Gastroesophageal sphincter (tissue), 3 donors: ENCODE measurements at regions not wholly inside any gene's neighbourhood (a gene's known extent, or its start where the extent isn't known, plus 50 kb on each side); places are given as distances from the start of the nearest gene placed in this dataset.

ENCODE experiments used
- EP300 ChIP-seq: sonication (generic); formaldehyde crosslinking; IDR thresholded peaks from one replicate; pipeline ENCODE4 v1.6.1; 2017; ENCODE audit warnings: antibody characterized with exemption, mild to moderate bottlenecking
- POLR2A ChIP-seq, 2 donors: fragments of 450-650 bp; IDR thresholded peaks; one replicate each; pipeline ENCODE4 v1.6.1; 2017; ENCODE audit warnings: antibody characterized with exemption in 2 of 2, mild to moderate bottlenecking in 2 of 2, moderate library complexity in 1 of 2
- TF ChIP-seq, protein P1 (sequence below), 4 experiments: fragments of 200-600 bp in 2 of 4; fragments of 450-650 bp in 2 of 4; sonication (generic) in 1 of 4; IDR thresholded peaks; one replicate each; pipeline ENCODE4 v1.5.1; 2017 to 2019; ENCODE audit warnings: antibody characterized with exemption in 4 of 4, mild to moderate bottlenecking in 2 of 4, moderate library complexity in 2 of 4

DNA sequence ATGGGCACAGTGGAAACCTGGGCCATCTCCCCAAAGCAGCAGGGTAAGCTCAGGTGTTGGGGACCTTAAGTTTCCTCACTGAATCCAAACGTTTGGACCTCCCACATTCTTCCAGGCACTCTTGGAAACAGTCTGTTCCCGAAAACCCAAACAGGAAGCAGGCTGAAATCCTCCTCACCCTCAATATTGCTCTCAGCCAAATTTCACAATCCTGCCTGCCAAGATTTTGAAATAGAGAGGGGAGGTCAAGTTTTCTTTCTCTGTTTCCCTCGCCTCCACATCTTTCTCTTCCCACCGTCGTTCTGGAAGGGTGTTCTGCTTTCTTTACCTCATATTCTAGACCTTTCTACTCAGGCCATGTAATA, 392.0 kb upstream of the SASH1 start:
- TF ChIP-seq, protein P1, sequence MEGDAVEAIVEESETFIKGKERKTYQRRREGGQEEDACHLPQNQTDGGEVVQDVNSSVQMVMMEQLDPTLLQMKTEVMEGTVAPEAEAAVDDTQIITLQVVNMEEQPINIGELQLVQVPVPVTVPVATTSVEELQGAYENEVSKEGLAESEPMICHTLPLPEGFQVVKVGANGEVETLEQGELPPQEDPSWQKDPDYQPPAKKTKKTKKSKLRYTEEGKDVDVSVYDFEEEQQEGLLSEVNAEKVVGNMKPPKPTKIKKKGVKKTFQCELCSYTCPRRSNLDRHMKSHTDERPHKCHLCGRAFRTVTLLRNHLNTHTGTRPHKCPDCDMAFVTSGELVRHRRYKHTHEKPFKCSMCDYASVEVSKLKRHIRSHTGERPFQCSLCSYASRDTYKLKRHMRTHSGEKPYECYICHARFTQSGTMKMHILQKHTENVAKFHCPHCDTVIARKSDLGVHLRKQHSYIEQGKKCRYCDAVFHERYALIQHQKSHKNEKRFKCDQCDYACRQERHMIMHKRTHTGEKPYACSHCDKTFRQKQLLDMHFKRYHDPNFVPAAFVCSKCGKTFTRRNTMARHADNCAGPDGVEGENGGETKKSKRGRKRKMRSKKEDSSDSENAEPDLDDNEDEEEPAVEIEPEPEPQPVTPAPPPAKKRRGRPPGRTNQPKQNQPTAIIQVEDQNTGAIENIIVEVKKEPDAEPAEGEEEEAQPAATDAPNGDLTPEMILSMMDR (IDR thresholded peaks at IDR 0.05), result no peak
- no peak for TF ChIP-seq POLR2A (IDR thresholded peaks at IDR 0.05)
- no peak for TF ChIP-seq EP300
